GOT3 (cell line): ENCODE measurements at regions not wholly inside any gene's neighbourhood (a gene's known extent, or its start where the extent isn't known, plus 50 kb on each side); places are given as distances from the start of the nearest gene placed in this dataset.
"Not testable (repeated sequence)": the region's sequence is repeated elsewhere in the genome, so short reads cannot be mapped to it uniquely, and the experiment has no call there.

Source experiments
- DNase-seq: peaks from one replicate; lab custom pipeline; 2025; ENCODE audit warnings: mixed read lengths; lab: John Stamatoyannopoulos, UW

GRCh38 chr13:30065181-30065580 is 214.8 kb upstream of the UBL3 start:
- no peak for DNase-seq

DNA sequence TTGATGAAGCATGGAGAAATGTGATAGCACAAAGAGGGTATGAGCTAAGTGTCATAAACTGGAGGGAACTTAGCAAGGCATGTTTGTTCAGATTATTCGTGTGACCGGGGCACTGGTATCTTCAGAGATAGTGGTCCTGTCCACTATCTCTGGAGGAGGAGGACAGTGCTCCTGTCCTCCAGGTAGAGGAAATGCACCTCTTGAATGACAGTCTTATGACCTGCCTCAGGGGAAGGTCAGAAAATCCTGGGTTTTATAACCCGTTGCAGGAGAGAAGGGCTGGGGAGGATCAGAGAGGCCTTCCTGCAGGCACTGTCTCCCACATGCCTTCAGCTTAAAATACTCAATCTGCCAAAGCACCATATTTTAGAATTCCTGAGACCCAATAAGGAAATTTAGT is 213.5 kb upstream of the UBL3 start:
- DNase-seq = no peak

DNA sequence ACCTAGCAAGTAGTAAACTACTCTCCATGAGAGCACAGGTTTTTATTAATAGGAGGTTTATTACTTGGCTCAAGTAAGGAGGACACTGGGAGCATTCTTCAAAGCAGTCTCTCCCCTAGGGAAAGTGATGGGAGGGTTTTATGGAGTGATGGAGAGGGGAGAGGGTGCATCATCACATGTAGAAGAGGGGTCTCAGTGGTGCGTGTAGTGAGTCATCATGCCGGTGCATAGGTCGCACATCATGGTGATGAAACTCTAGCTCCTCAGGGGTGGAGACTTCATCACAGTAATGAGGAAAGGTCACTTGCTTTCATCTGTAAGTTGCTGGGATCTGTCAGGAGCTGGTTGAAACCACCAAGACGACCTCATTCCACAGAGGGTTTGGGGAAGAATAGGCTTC is 210.8 kb upstream of the UBL3 start:
- DNase-seq = no peak

DNA sequence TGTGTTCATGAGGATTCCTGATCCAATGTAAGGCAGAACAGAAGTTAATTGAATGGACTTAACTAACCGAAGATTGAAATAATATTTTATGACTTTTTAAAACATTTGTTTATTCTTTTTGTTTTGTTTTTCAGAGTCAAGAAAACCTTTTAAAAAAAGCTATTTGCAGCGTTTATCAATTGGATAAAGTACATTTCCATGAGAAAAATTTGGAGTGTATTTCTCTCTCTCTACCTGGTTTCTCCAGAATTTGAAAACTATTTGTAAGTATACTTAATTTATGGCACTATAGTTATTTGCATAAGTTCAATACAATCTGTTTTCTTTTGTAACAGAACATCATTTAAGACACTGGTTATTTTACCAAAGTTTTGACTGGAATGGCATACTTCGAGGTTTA is 208.0 kb upstream of the UBL3 start:
- no peak for DNase-seq

DNA sequence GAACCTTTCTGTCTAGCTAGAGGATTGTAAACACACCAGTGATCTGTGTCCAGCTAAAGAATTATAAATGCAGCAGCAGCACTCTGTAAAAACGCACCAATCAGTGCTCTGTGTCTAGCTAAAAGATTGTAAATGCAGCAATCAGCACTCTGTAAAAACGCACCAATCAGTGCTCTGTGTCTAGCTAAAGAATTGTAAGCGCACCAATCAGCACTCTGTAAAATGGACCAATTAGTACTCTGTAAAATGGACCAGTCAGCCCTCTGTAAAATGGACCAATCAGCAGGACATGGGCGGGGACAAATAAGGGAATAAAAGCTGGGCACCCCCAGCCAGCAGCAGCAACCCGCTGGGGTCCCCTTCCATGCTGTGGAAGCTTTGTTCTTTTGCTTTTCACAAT is 204.1 kb upstream of the UBL3 start:
- DNase-seq = not testable (repeated sequence)

DNA sequence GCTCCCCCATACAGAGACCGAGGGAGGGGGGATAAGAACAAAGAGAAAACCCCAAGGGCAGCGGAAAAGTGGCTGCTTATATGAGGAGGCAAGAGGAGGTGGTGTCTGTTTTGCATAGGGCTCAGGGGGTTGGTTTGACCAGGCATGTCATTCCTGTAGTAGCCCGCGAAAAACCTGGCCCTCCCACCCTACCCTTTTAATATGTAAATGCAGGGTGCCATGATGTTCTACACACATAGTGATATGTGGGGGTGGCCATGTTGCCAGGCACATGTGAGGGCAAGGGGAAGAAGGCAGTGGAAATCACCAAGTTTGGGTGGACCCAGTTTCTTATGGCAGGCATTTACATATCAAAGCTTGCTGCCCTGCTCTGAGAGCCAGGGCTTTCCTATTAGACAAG is 203.5 kb upstream of the UBL3 start:
- DNase-seq = no peak

GRCh38 chr13:30052120-30052519 is 201.7 kb upstream of the UBL3 start:
- DNase-seq = no peak

DNA sequence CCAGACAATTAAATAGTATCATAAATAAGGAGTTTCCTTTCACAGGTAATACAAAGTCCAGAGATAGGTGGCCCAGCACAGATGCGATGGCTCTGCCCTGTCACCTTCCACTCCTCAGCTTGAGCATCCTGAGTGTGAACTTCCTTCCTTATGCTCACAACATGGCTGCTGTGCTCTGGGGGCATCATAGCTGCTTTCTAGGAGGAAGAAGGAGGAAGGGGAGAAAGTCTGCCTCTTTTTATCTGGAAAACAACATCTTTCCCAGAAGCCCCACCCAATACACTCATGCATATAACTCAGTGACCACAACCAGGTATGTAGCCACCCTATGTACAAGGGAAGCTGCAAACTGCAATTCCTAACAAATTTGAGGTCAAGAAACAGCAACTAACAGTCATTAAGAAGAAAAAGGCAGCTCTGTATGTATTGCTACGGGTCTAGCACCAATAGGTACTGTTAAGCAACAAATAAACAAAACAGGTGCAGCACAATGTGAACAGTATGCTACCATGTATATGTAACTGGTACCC is 201.2 kb upstream of the UBL3 start:
- no peak for DNase-seq

DNA sequence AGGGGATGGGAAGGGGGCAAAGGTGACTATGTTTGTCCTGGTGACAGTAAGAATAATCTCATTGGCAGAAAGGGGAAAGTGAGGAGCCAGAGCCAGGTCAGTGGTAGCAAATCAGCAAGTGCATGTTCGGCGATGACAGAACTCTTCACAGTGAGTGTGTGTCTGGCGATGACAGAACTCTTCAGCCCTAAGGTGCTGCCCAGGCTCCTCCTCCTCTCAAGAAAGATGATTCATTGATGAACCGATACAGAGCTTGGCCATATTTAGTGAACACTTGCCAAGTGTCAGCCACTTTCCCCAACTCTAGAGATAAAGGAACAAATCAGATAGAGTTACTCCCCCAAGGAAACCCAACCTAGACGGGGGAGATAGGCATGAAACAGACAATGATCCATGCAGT is 199.3 kb upstream of the UBL3 start:
- DNase-seq = no peak

DNA sequence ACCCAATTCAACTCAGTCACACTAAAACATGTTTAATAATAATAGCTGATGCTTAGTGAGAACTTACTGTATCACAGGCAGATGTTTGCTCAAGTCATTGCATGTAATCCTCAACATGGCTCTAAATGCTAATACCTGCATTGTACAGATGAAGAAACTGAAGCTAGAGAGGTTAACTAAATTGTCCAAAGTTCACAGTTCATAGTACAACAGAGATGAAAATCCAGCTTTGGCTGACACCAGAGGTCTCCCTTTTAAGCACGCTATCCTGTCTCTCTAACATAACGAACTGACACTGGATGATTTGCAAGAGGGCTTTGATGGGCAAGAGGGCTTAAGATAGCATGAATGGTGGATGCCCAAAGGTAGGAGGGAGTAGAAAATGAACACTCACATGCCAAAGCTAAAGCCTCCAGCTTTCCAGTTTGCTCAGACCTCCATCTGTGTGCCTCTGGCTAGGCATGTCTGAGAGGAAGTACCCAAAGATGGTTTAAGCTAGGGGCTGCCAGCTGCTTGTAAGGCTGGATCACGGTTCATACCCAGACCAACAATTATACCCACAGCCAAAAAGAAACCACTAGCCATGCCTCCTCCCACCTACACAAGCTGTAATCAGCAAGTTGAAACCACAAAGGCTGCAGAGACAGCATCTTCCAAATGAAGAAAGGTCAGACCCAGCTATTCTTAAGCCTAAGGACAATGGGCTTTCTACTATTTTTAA is 196.9 kb upstream of the UBL3 start:
- DNase-seq = no peak

DNA sequence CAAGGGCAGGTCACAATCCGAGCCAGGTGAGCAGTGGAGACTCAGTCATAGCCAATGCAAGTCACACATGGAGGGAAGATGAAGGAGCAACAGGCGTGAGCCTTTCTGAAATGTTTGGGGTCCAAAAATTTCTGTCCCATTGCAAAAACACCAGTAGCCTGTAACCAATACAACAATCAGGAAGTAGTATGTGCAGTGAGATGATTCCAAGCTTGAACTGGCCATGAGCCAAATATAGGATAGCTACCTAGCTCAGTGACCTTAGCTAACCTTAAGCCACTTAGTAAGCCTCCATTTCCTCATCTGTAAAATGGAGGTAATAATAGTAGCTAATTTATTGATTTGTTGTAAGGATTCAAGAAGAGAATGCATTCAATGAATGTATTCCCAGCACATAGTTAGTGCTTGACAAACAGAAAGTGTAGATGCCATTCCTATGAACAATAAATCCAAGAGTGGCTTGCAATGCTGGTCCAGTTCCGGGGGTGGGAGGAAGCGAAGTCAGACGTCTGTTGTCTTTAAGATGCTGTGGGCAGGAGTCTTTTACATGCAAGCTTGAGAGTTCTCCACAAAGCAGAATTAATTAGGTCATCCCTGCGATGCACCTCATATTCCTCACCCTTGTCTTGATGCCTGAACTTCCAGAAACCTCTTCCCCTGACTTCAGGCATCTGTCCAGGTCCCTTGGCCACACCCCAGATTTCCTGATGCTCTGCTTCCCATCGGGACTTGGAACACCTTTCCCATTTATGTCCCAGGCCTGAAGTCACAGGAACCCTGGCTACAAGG is 195.7 kb upstream of the UBL3 start:
- no peak for DNase-seq

DNA sequence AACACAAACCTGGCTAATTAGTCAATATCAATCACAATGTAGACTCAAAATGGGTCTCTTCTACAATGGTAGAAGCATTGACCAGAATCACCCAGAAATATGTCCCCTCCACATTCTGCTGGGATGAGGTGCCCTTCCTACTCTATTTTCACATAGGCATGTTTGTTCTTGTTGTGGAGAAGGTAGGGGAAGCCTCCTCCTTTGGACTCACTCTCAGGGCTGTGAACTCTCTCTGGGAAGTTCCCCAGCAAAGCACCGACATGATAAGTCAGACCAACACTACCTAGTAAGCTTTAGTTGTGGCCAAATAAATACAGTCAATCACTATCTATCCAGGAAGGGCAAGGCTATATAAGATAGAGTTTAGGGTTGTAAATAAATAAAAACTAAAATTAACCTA is 194.5 kb upstream of the UBL3 start:
- DNase-seq = no peak

- no peak for DNase-seq
Observed at GRCh38 chr13:30043631-30043925, 193.2 kb upstream of the UBL3 start.

DNA sequence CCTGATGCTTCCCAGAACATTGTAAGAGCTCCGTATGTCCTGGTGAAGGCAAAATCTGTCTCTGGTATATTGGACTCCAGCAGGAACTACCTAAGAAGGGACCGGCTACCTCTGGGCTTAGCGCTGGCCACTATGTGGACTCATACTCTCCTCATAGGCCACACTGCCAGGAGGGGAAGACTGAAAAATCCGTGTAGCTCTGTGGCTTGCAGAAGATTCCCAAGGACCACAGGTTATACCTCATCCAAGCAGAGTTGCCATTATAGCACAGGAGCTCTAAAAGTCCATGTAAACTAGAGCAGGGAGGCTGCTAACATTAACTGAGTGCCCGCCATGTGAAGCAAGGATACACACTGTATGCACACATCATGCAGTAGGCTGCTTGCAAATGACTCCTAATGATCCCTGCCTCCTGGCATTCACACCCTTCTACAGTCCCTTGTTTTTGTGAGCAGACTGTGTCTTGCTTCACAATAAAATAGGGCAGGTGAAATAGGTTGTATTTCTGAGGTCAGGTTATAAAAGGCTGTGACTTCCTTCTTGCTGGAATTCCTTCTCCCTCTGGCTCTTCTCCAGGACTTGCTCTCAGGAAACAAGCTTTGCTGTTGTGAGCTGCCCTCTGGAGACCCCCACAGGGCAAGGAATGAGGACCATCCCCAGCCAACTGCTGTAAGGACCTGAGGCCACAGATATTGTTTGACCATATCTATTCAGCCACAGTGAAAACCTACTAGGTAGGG is 192.6 kb upstream of the UBL3 start:
- no peak for DNase-seq

GRCh38 chr13:30042272-30042671 is 191.9 kb upstream of the UBL3 start:
- no peak for DNase-seq

DNA sequence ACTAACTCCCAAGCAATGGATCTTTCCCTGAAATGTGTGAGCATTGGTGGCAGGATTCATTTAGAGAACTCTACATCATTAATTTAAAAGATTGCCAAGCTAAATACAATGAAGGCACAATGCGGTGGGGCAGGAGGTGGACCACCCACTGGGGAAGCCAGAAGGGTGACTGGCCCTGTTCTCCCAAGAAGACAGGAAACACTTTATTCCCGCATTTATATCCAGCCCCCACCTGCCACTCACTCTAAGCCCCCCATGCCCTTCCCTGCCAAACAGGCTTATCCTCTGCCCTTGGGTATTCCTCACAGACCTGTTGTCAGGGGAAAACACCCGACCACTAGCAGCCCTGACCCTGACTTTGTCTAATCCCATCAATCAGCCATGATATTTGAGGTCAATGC is 189.1 kb upstream of the UBL3 start:
- DNase-seq = no peak

GRCh38 chr13:30038884-30039283 is 188.5 kb upstream of the UBL3 start:
- DNase-seq = no peak

DNA sequence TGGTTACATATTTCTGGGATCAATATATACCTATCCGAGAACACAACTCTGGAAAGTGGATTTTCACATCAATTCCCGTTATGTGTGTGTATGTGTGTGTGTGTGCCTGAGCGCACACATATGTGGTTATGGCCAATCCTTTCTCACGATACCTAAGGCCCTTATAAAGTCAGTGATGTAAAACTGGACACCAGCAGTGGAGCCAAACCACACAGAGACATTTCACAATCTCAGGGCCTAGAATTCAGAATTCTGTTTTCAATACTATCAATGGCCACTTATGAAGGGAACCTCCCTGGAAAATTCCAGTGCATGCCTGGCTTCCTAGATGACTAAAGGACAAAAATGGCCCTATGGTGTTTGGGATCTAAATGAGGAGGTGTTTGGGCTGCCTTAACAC is 187.3 kb upstream of the UBL3 start:
- DNase-seq = no peak

GRCh38 chr13:30037306-30037705 is 186.9 kb upstream of the UBL3 start:
- DNase-seq = no peak

DNA sequence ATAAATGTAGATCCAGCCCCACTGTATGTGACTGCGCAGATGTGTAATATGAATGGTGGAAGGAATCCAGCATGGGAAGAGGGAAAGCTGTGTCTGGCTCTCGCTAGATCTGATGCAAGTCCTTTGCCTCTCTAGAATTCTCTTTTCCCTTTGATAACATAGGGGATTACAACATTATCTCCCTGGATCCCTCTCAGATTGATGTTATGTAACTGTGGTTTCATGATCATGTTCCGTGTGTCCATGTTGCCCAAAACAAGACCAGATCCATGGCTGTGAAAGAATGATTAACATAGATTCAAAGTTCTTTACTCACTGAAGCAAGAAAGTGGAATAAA is 184.0 kb upstream of the UBL3 start:
- no peak for DNase-seq

DNA sequence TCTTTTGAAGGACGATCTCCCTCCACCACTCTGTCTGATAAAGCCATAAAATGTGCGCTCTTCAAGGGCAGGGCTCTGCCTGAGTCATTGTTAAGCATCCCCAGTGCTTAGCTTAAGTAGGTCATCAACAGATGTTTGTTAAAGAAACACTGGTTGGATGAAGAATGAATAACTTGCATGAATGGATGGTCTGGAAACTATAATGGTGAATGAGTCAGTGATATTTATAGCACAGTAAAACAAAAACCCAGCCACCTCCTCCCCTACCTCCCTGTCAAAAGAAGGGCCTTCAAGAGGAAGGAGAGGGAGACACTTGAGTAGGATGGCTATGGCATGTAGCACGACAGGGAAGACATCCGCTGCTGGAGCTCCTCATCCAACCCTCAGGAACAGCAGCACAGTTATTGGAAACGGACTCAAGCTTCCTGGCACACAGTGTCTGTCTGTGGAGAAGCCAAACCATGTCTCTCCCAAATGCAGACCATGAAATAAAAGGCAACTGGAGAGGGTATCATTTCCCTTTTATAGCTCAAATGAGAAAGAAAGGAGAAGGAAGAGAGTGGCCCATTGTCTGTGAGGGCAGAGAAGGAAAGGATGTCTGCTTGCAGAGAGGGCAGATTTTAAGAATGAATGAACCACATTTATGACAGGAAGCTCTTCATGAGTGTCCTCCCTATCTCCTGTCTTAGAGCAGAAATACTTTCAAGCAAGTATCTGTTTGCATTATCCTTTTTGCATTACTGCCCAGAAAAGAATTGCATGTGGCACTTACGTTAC is 183.5 kb upstream of the UBL3 start:
- DNase-seq = no peak

DNA sequence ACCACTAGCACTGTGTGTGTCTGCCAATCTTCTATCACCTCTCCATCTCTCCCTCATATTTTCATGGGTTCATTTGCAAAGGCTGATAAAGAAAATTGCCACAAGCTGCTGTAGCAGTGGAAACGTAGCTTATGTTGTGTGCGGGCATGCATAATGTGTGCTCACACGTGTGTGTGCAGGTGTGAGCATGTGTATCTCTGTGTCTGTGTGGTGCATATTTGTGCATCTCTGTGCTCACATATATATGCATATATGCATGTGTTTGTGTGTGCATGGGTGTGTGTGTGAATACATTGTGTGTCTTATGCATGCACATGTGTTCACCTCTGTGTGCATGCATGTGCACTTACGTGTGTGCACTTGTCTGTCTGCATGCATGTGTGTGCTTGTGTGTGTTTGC is 181.8 kb upstream of the UBL3 start:
- no peak for DNase-seq
